NCI-H1436 (cell line): ENCODE measurements at regions not wholly inside any gene's neighbourhood (a gene's known extent, or its start where the extent isn't known, plus 50 kb on each side); places are given as distances from the start of the nearest gene placed in this dataset.

ENCODE experiments used
- DNase-seq: peaks from one replicate; lab custom pipeline; 2025; lab: John Stamatoyannopoulos, UW

- peak; percentile 14 for DNase-seq
Measured at GRCh38 chr2:6784291-6784690, 81.4 kb downstream of the CMPK2 start.

- no peak for DNase-seq
Measured at GRCh38 chr2:6785493-6785892, 80.2 kb downstream of the CMPK2 start.

DNA sequence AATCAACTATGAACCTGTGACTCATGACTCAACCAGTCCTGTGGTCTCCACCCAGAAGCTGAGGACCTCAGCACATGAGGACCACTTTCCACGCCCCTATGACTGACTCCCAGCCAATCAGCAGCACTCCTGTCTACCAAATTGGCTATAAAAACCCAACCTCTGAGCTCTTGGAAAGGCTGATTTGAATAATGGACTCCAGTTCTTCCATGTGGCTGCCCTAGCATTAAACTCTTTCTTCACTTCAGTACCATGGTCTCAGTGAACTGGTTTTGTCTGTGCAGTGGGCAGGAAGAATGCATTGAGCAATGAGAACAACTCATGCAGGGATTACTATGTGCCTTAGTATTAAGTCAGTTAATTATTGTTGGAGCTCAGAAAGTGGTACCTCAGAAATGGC lies 78.3 kb downstream of the CMPK2 start:
- DNase-seq: no peak

- DNase-seq: no peak
Measured at GRCh38 chr2:6788614-6789013, 77.1 kb downstream of the CMPK2 start.

DNA sequence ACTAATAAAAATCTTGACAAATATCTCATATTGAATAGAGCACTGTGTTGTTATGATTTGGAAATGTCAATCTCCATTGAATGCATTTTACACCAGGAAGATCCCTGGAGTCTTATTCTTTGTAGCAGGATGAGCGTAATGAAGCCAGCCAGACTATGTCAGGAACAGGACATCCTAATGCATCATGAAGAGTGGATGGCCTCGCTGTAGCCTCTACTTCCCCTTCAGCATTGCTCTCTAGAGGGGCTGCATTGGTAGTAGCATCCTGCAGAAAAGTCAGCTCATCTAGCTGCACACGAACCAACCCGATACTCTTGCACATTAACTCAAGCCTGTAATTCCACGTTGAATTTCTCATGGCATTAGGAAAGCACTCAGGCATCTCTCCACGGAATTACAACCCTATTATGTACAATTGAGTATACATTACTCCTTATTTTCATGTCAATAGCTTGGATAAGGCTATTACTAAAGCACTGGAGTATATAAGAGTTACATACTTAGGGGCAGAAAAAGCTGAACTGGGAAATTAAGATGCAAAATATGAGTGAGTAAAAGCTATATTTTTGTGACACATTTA lies 76.1 kb downstream of the CMPK2 start:
- no peak for DNase-seq

DNA sequence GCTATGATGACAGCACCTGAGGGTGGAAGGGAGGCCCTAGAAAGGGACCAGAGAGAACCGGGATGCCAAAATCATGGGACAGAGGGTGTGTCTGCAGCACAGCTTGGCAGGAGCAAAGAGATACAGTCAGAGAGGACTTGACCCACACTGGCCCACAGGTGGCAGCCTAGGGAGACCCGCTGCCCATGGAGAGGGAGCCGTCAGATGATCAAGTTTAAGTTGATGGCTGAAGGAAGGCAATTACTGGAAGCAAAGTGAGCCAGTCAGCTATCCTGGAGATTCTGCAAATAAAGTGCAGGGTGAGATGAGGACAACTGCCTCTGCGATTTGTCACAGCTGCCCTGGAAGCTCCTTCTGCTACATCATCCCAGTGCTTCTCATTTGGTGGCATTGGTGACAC lies 74.0 kb downstream of the CMPK2 start:
- no peak for DNase-seq

DNA sequence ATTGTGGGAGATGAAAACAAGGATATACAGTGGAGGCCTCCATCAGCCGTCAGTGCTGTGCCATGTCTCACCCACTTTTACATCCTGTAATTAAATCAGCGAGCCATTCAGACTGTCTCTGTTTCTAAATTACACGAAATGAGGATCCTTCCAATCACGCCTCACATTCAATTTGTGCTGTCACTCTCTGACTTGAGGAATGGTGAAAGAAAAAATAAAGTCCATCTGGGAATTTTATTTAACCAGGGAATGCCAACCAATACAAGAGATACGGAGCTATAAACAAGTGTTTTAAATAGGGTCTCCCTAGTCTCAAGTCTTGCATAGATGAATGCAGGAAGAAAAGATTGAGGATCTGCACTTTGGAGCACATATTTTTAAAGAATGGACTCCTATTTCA lies 72.8 kb downstream of the CMPK2 start:
- DNase-seq: no peak

- DNase-seq: no peak
Measured at GRCh38 chr2:6793371-6793770, 72.3 kb downstream of the CMPK2 start.

- DNase-seq: no peak
Measured at GRCh38 chr2:6793913-6794312, 71.8 kb downstream of the CMPK2 start.

DNA sequence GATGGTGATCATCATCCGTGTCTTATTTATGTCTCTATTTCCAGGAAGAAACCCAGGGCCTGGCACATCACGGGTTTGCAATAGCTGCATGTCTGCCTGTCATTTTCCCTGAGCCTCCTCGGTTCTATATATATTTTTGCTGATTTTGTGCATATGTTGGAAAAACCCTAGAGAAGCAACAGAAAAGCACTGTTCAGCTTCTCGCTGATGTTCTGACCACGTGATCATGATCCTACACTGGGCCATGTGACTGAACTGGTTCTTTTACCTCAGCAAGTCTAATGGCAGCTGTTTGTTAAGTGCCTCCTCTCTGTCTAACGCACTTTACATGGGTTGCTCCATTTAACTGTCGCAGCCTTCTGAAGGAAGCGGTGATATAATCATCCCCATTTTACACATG lies 71.3 kb downstream of the CMPK2 start:
- DNase-seq: no peak
